K562 (cell line): ENCODE measurements at regions not wholly inside any gene's neighbourhood (a gene's known extent, or its start where the extent isn't known, plus 50 kb on each side); places are given as distances from the start of the nearest gene placed in this dataset.

Source experiments
- AFF1 ChIP-seq, 2 experiments: fragments of 450-650 bp; IDR thresholded peaks; 2 replicates each; pipeline ENCODE4 v1.6.1; 2018; ENCODE audit warnings: mild to moderate bottlenecking in 2 of 2, low read depth in 1 of 2; ENCODE audit not compliant: partially characterized antibody in 2 of 2
- CREB3 ChIP-seq: fragments of 450-650 bp; conservative IDR thresholded peaks from 2 replicates; pipeline ENCODE4 v1.6.1; 2016; ENCODE audit warnings: missing genetic modification characterization, low read depth, mild to moderate bottlenecking, missing compliant biosample characterization, moderate library complexity
- FOXJ3 ChIP-seq: sonication (generic); formaldehyde crosslinking; IDR thresholded peaks from 2 replicates; pipeline ENCODE4 v1.4.0; 2020; ENCODE audit warnings: mild to moderate bottlenecking, missing genetic modification reagents
- FOXM1 ChIP-seq, 2 experiments: fragments of 450-650 bp in 1 of 2; sonication (generic) in 1 of 2; formaldehyde crosslinking in 1 of 2; IDR thresholded peaks; 2 replicates each; pipeline versions ENCODE4 v1.6.1 to v1.9.0; 2017 to 2022; ENCODE audit warnings: low read depth in 2 of 2, mild to moderate bottlenecking in 2 of 2, missing genetic modification reagents in 1 of 2, moderate library complexity in 1 of 2
- GABPB2 ChIP-seq: fragments of 250-450 bp; sonication (Bioruptor Pico); conservative IDR thresholded peaks from 2 replicates; pipeline ENCODE4 v1.5.1; 2021; ENCODE audit warnings: mild to moderate bottlenecking
- MEIS2 ChIP-seq: fragments of 450-650 bp; IDR thresholded peaks from 2 replicates; pipeline ENCODE4 v1.6.1; 2014; ENCODE audit warnings: mild to moderate bottlenecking; ENCODE audit not compliant: partially characterized antibody
- SIN3B ChIP-seq: fragments of 450-650 bp; IDR thresholded peaks from 2 replicates; pipeline ENCODE4 v1.6.1; 2017; ENCODE audit warnings: low read depth, mild to moderate bottlenecking, moderate library complexity
- TOE1 ChIP-seq, 2 experiments: fragments of 450-650 bp in 1 of 2; sonication (generic) in 1 of 2; formaldehyde crosslinking in 1 of 2; IDR thresholded peaks; 2 replicates each; pipeline versions ENCODE4 v1.7.1 to v1.8.0; 2016 to 2022; ENCODE audit warnings: borderline replicate concordance in 2 of 2, mild to moderate bottlenecking in 2 of 2, antibody characterized with exemption in 1 of 2, inconsistent platforms in 1 of 2, low read depth in 1 of 2, missing genetic modification reagents in 1 of 2, moderate library complexity in 1 of 2
- TF ChIP-seq, protein P1 (sequence below): sonication (generic); IDR thresholded peaks from 2 replicates; pipeline ENCODE4 v1.6.1; 2016

DNA sequence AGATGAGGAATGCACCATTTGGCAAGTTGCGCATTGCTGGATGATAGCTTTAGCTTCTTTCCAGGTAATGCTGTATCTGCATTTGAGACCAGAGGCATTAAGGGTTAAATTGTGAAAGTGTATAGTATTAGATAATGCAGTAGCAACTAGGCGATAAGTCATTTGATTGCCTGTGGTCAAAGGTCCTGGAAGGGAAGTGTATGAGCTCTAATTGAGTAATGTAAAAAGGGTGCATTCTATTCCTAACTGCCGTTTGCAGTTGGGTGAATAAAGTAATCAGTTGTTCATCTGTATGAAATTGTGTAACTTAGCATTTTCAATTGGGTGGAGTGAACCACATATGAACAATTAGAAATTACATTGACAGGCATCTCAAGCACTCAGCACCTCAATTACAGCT lies 54.5 kb upstream of the WDR1 start (continued):
- TF ChIP-seq AFF1 (IDR thresholded peaks at IDR 0.05; ENCODE audit: low read depth in 1 of 2, partially characterized antibody in 2 of 2): peak; percentile 9 to 93
- TF ChIP-seq TOE1 (IDR thresholded peaks at IDR 0.05; ENCODE audit: borderline replicate concordance): peak; percentile 59; the same call in 1 of the 2 replicates
- no peak for TF ChIP-seq TOE1 (CRISPR knock-in tag; IDR thresholded peaks at IDR 0.05; ENCODE audit: borderline replicate concordance, low read depth)
- TF ChIP-seq FOXM1 (IDR thresholded peaks at IDR 0.05; ENCODE audit: low read depth): peak; percentile 30; the same call in 1 of the 2 replicates
- TF ChIP-seq FOXM1 (CRISPR knock-in tag; IDR thresholded peaks at IDR 0.05; ENCODE audit: low read depth): no peak
- TF ChIP-seq GABPB2: no peak
- TF ChIP-seq SIN3B: no peak
- TF ChIP-seq, protein P1, sequence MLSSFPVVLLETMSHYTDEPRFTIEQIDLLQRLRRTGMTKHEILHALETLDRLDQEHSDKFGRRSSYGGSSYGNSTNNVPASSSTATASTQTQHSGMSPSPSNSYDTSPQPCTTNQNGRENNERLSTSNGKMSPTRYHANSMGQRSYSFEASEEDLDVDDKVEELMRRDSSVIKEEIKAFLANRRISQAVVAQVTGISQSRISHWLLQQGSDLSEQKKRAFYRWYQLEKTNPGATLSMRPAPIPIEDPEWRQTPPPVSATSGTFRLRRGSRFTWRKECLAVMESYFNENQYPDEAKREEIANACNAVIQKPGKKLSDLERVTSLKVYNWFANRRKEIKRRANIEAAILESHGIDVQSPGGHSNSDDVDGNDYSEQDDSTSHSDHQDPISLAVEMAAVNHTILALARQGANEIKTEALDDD: peak; percentile 45; the same call in 1 of the 2 replicates
- peak; percentile 58 for TF ChIP-seq MEIS2
- no peak for TF ChIP-seq FOXJ3 (CRISPR knock-in tag)
- 0 out of 2 replicates have a peak, but pooled peaks have one; percentile 25 for TF ChIP-seq CREB3
